Stimulated activated CD4-positive, alpha-beta T cell treated with anti-CD3 and anti-CD28 coated beads, TNF-alpha, amount 100 ng/mL, for 4 hours (primary cell): ENCODE measurements at regions not wholly inside any gene's neighbourhood (a gene's known extent, or its start where the extent isn't known, plus 50 kb on each side); places are given as distances from the start of the nearest gene placed in this dataset.

Experiments used
- DNase-seq, 3 experiments: peaks; one replicate each; pipeline ENCODE4 v3.0.0-alpha.2; 2020; ENCODE audit warnings: low read depth in 3 of 3

DNA sequence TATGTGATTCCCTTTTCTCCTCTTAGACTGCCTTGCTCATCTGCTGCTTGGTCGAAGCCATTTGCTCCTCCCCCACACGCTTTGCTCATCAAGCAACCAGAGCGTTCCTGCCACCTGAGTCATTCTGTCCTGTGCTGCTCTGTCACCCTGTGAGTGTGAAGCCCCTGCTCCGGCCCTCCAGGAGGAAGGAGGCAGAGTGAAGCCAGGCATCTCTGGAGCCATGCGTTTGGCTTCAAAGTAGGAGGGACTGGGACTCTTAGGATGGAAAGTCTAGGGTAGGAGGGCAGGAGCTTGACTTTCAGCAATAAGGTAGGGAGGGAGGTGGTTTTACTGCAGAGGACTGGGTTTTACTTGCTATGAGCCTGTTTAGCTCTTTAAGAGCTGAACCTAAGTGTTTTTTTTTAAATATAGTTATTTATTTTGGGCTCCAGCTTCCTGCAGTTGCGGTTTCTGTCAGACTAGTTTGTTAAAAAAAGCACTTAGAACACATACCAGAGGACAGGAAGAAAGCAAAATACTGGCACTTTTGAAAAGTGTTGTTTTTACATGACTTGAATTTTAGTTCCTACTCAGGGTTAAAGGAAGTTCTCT, 63.6 kb downstream of the SPINK2 start:
- DNase-seq = peak; percentile 42 to 70 (median 53)

DNA sequence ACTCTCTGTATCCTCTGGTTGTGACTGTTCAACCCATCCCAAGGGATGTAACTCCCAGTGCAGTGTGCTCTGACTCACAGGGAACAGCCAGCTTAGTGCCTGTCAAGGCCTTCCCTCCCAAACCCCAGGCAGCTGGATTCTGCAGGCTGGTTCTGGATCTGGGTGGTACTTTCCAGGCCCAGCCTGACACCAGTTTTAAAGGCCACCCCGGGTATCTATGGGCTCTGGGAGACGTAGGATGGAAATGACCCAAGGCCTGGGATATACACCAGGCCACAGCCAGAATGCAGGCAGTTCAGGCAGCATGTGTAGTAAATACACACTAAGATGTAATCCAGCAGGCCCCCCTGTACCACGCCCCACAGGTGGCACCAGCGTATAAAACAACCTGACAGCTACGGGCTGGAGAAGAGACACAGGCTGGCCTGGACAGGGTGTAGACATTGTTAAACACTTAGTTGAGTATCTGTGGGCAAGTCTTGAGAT, 64.2 kb downstream of the SPINK2 start:
- DNase-seq = no peak

DNA sequence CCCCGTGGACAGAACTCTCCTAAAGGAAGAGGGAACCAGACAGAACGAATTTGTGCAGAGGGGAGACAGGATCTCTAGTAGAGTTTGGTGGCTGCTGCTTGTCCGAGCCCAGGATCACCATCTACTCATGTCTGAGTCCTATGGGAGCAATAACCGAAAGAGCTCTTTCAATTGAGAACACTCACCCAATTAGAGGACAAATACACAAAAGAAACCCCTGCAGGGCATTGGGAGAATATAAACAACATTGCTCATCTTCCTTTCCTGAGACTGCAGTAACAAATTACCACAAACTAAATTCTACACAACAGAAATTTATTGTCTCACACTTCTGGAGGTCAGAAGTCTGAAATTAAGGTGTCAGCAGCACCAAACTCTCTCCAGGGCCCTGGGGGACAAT, 65.6 kb downstream of the SPINK2 start:
- no peak for DNase-seq

- DNase-seq = no peak
These were observed 68.5 kb downstream of the SPINK2 start for GRCh38 chr4:56752985-56753384.

DNA sequence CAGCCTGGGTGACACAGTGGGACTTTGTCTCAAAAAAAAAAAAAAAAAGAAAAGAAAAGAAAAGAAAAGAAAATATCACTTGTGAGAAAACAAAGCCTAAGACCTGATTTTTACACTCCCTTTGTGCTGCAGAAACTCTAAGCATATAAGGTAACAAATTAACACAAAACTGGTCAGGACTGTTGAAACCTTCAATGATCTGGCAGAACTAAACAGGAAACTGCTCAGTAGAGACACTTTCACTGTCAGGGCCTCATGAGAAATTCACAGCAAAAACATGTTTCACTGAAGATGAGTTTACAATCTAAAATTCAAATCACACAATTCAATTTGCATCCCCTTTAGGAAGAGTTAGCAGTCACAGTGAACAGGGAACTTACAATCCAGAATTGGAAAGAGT, 69.1 kb upstream of the HOPX start:
- no peak for DNase-seq

DNA sequence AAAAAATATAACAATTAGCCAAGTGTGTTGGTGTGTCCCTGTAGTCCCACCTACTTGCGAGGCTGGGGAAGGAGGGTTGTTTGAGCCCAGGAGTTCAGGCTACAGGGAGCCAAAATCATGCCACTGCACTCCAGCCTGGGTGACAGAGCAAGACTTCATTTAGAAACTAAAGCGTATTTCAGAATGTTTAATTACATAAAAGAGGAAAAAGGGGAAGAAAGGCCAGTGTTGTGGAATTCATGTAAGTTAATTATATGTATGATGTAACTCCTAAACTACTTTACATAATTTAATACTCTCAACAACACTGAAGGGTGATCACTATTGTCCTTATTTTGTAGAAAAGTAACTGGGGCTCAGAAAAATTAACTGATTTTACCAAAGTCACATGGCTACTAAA, 67.2 kb upstream of the HOPX start:
- no peak for DNase-seq

- no peak for DNase-seq
These were observed 65.5 kb upstream of the HOPX start for GRCh38 chr4:56746639-56747038.

GRCh38 chr4:56745042-56745441, 63.9 kb upstream of the HOPX start:
- DNase-seq = no peak

GRCh38 chr4:56744030-56744429, 62.9 kb upstream of the HOPX start:
- DNase-seq = no peak

- no peak for DNase-seq
These were observed 62.5 kb upstream of the HOPX start for GRCh38 chr4:56743550-56743949.

- no peak for DNase-seq
These were observed 61.2 kb upstream of the HOPX start for GRCh38 chr4:56742080-56742871.

DNA sequence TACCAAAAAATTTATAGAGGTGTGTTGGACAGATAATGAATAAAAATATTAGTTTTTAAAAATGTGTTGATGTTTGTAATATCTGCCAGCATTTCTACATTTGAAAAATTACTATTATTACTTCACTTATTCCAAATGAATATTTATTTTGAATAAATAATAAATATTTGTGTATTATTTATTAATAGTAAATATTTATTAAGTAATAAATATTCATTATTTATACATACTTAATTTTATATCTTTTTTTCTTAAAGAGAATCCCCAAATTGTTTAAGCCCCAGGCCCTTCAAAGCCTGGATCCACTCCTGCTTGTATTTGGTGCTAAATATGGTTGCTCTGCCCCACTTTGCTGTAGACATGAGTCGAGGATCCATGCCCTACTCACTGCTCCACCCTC, 60.5 kb upstream of the HOPX start:
- DNase-seq = no peak

- DNase-seq = no peak
These were observed 58.1 kb upstream of the HOPX start for GRCh38 chr4:56739066-56739777.

DNA sequence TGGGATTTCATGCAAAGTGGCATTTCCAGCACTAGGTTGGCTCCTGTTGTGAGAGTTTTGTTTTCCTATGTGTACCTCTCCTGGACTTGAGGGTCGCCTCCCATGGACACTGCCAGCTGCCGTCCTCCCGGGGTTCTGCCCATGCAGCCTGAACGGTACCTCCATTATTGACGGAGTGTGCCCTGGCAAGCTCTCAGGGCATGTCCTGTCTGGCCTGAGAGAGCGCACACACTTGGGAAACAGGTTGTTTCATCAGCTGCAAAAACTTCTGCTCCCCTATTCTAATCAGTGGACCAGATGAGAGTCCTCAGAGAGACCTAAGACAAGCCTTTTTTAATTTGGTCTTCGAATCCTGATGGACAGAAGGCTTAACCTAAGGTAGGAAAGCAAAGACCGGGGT, 56.6 kb upstream of the HOPX start:
- DNase-seq = no peak

DNA sequence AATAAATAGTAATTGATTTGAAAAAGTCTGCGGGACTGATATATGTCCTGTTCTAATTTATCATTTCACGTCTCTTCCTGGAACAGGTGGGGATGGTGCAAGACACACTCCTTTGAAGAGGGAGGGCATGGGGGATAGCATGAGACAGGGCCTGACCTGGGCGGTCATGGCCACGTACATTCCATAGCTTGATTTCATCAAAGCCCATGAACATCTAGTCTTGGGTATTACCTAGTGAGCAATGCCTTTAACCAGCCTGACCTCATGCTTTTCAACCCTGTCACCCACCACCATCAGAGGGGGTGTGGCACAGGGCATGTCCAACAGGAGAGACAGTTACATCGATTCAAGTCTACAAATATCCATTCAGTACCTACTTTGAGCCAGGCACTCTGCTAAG, 52.3 kb upstream of the HOPX start:
- DNase-seq = no peak

GRCh38 chr4:56732301-56732700, 51.2 kb upstream of the HOPX start:
- no peak for DNase-seq

GRCh38 chr4:56731857-56732256, 50.8 kb upstream of the HOPX start:
- no peak for DNase-seq
